Vagina (tissue), 2 donors: ENCODE measurements at regions not wholly inside any gene's neighbourhood (a gene's known extent, or its start where the extent isn't known, plus 50 kb on each side); places are given as distances from the start of the nearest gene placed in this dataset.
A peak's percentile ranks its signal among the peaks of the same experiment; 100 is the strongest.
"Not testable (repeated sequence)": the region's sequence is repeated elsewhere in the genome, so short reads cannot be mapped to it uniquely, and the experiment has no call there.

Source experiments
- DNase-seq, 2 donors: peaks; one replicate each; pipeline ENCODE4 v3.0.0-alpha.2; 2017; ENCODE audit errors: extremely low spot score in 2 of 2
- H3K27ac ChIP-seq: fragments of 200-600 bp; sonication (generic); one replicate; pipeline ENCODE4 v1.5.1; 2019
- H3K27me3 ChIP-seq: fragments of 200-600 bp; sonication (generic); one replicate; pipeline ENCODE4 v1.5.1; 2019
- H3K36me3 ChIP-seq, 2 donors: fragments of 200-600 bp; sonication (generic); one replicate each; pipeline ENCODE4 v1.5.1; 2017 to 2019
- H3K4me1 ChIP-seq: fragments of 200-600 bp; sonication (generic); one replicate; pipeline ENCODE4 v1.5.1; 2019
- H3K4me3 ChIP-seq, 2 donors: fragments of 200-600 bp; sonication (generic); 1 replicate in 1 of 2; 2 replicates in 1 of 2; pipeline ENCODE4 v1.5.1; 2016 to 2019
- H3K9me3 ChIP-seq: fragments of 200-600 bp; sonication (generic); one replicate; pipeline ENCODE4 v1.5.1; 2019
- CTCF ChIP-seq, 3 experiments: fragments of 450-650 bp in 2 of 3; fragments of 200-600 bp in 1 of 3; sonication (generic) in 1 of 3; IDR thresholded peaks; one replicate each; pipeline ENCODE4 v1.5.1; 2017 to 2019; ENCODE audit warnings: antibody characterized with exemption in 3 of 3, mild to moderate bottlenecking in 2 of 3, moderate library complexity in 2 of 3
- POLR2A ChIP-seq, 2 donors: fragments of 450-650 bp; IDR thresholded peaks; one replicate each; pipeline ENCODE4 v1.6.1; 2017; ENCODE audit warnings: antibody characterized with exemption in 2 of 2, mild to moderate bottlenecking in 2 of 2, moderate library complexity in 2 of 2
- POLR2AphosphoS5 ChIP-seq, 2 donors: sonication (generic); formaldehyde crosslinking; IDR thresholded peaks; one replicate each; pipeline ENCODE4 v1.9.0; 2017; ENCODE audit warnings: antibody characterized with exemption in 2 of 2, mild to moderate bottlenecking in 2 of 2, low read depth in 1 of 2; ENCODE audit not compliant: insufficient read depth in 1 of 2
- intact Hi-C: fragments of 100-400 bp; cut with DNase I; formaldehyde crosslinking; loops from one replicate; pipeline ENCODE4 v1.15.1; 2023

GRCh38 chr10:114713525-114714090 lies 55.5 kb upstream of the ABLIM1 start:
- Histone ChIP-seq H3K9me3 (no peaks in the 10 kb centered on the region), H3K4me3 (no peak overlapping the region), H3K4me1 (peaks cover 12% of the 10 kb centered on the region), H3K27me3 (no peaks in the 10 kb centered on the region), H3K27ac (peak overlapping the region; percentile 10), H3K36me3 (no peaks in the 10 kb centered on the region)
- no peak for DNase-seq
- intact Hi-C loops, result no loop called here
- TF ChIP-seq POLR2A (IDR thresholded peaks at IDR 0.05), result no peak
- TF ChIP-seq CTCF (IDR thresholded peaks at IDR 0.05), result no peak
- TF ChIP-seq POLR2AphosphoS5 (IDR thresholded peaks at IDR 0.05; ENCODE audit: insufficient read depth in 1 of 2, low read depth in 1 of 2), result no peak

- no peak for TF ChIP-seq POLR2A (IDR thresholded peaks at IDR 0.05)
- Histone ChIP-seq H3K4me3 (no peak overlapping the region), H3K27me3 (no peaks in the 10 kb centered on the region), H3K4me1 (peaks cover 12% of the 10 kb centered on the region), H3K36me3 (no peaks in the 10 kb centered on the region), H3K9me3 (no peaks in the 10 kb centered on the region), H3K27ac (peak overlapping the region; percentile 10)
- no peak for DNase-seq
- intact Hi-C loops, result no loop called here
Measured at GRCh38 chr10:114714281-114714741, 56.2 kb upstream of the ABLIM1 start.

GRCh38 chr10:114715171-114715670 lies 57.1 kb upstream of the ABLIM1 start:
- peaks cover 12% of the 10 kb centered on the region for H3K4me1 ChIP-seq

GRCh38 chr10:114716811-114717404 lies 58.8 kb upstream of the ABLIM1 start:
- H3K9me3 ChIP-seq, result no peaks in the 10 kb centered on the region
- H3K27me3 ChIP-seq, result no peaks in the 10 kb centered on the region
- peaks cover 12% of the 10 kb centered on the region for H3K4me1 ChIP-seq
- TF ChIP-seq POLR2A (IDR thresholded peaks at IDR 0.05) (no peak), CTCF (IDR thresholded peaks at IDR 0.05) (no peak), POLR2AphosphoS5 (IDR thresholded peaks at IDR 0.05; ENCODE audit: insufficient read depth in 1 of 2, low read depth in 1 of 2) (no peak)
- no peak for DNase-seq
- no peak overlapping the region for H3K4me3 ChIP-seq
- intact Hi-C loops, result no loop called here
- no peaks in the 10 kb centered on the region for H3K36me3 ChIP-seq
- H3K27ac ChIP-seq, result no peak overlapping the region

More at GRCh38 chr10:114715171-114715670, 57.1 kb upstream of the ABLIM1 start:
- intact Hi-C loops, result no loop called here
- Histone ChIP-seq H3K27ac (no peak overlapping the region), H3K4me3 (no peak overlapping the region), H3K9me3 (no peaks in the 10 kb centered on the region), H3K27me3 (no peaks in the 10 kb centered on the region), H3K36me3 (no peaks in the 10 kb centered on the region)
- TF ChIP-seq CTCF (IDR thresholded peaks at IDR 0.05), result no peak
- TF ChIP-seq POLR2AphosphoS5 (IDR thresholded peaks at IDR 0.05; ENCODE audit: insufficient read depth in 1 of 2, low read depth in 1 of 2), result peak in 1 of 2 donors; percentile 77
- no peak for DNase-seq

GRCh38 chr10:114717881-114718280 lies 59.8 kb upstream of the ABLIM1 start:
- H3K27ac ChIP-seq, DNase-seq, intact Hi-C loops, H3K27me3 ChIP-seq, H3K4me3 ChIP-seq, H3K36me3 ChIP-seq, H3K9me3 ChIP-seq: not testable (repeated sequence)
- peaks cover 12% of the 10 kb centered on the region for H3K4me1 ChIP-seq

- Histone ChIP-seq H3K27ac (no peak overlapping the region), H3K4me3 (no peak overlapping the region), H3K36me3 (no peaks in the 10 kb centered on the region), H3K9me3 (no peaks in the 10 kb centered on the region), H3K4me1 (peaks cover 12% of the 10 kb centered on the region), H3K27me3 (no peaks in the 10 kb centered on the region)
- intact Hi-C loops, result no loop called here
- TF ChIP-seq CTCF (IDR thresholded peaks at IDR 0.05), result no peak
- TF ChIP-seq POLR2AphosphoS5 (IDR thresholded peaks at IDR 0.05; ENCODE audit: insufficient read depth in 1 of 2, low read depth in 1 of 2), result no peak
- TF ChIP-seq POLR2A (IDR thresholded peaks at IDR 0.05), result no peak
- DNase-seq, result no peak
Measured at GRCh38 chr10:114718374-114718773, 60.3 kb upstream of the ABLIM1 start.
